ENCODE measurements at regions not wholly inside any gene's neighbourhood (a gene's known extent, or its start where the extent isn't known, plus 50 kb on each side); places are given as distances from the start of the nearest gene placed in this dataset.

DNA sequence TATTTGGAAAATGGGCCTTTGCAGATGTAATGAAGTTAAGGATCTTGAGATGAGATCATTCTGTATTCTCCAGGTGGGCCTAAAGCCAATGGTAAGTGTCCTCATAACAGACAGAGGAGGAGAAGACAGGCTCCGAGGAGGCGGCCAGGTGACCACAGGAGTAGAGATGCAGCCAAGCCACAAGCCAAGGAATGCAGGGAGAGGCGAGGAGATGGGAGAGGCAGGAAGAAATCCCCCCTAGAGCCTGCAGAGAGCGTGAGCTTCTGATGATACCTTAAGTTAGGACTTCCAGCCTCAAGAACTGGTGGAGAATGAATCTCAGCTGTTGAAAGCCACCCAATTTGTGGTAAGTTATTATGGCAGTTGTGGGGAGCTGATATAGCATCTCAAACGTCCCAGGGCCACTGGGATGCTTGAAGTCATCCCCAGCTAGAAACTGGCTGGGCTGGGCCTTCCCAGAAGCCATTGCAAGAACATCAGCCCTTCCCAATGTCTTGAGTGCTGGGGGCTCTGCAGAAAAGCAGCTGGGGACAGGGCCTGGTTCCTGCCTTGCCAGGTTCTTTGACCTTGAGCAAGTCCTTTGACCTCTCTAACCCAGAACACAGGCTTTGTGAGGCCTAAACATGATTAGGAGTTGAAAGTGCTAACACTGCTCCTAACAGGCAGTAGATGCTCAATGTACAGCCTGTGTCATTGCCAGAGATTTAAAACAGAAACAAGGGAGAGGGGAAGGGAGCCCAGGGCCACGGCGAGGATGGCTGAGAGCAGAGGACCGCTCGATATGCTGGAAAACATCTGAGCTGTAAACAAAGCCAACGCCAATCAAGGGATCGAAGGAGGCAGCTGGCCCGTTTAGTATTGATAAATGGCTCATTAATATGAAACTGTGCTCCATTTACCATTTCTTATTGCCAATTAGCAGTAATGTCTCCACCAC is 632.3 kb downstream of the TBC1D22A start:
- intact Hi-C loops (cut with micrococcal nuclease; ENCODE audit: unreplicated experiment), result no loop called here
- Histone ChIP-seq H3K4me3 (ENCODE audit: low read depth in 2 of 2, low read length in 2 of 2) (no peak overlapping the region), H3K9me3 (ENCODE audit: control insufficient read depth, insufficient read depth, low read depth, low read length) (no peaks in the 10 kb centered on the region), H3K36me3 (ENCODE audit: control insufficient read depth, insufficient read depth, low read length) (no peaks in the 10 kb centered on the region), H3K27me3 (ENCODE audit: control insufficient read depth, insufficient read depth, low read length) (no peaks in the 10 kb centered on the region), H3K4me1 (ENCODE audit: control insufficient read depth, insufficient read depth, low read length) (no peaks in the 10 kb centered on the region), H3K27ac (ENCODE audit: low read length) (no peak overlapping the region)
- CTCF ChIA-PET, result no interaction called here
- POLR2A ChIA-PET, result no interaction called here
- DNase-seq (ENCODE audit: low read depth, low spot score) (no peak), ATAC-seq (no peak)
- no TSS peak for BruUV-seq (replicated peaks)
- TF ChIP-seq SIN3A (IDR thresholded peaks at IDR 0.05; ENCODE audit: borderline replicate concordance, insufficient read depth, low read depth, low read length) (no peak), TCF7L2 (IDR thresholded peaks at IDR 0.05; ENCODE audit: low read depth, low read length) (no peak), POLR2AphosphoS5 (IDR thresholded peaks at IDR 0.05; ENCODE audit: low read depth, low read length) (no peak)
- TF ChIP-seq, protein P1, sequence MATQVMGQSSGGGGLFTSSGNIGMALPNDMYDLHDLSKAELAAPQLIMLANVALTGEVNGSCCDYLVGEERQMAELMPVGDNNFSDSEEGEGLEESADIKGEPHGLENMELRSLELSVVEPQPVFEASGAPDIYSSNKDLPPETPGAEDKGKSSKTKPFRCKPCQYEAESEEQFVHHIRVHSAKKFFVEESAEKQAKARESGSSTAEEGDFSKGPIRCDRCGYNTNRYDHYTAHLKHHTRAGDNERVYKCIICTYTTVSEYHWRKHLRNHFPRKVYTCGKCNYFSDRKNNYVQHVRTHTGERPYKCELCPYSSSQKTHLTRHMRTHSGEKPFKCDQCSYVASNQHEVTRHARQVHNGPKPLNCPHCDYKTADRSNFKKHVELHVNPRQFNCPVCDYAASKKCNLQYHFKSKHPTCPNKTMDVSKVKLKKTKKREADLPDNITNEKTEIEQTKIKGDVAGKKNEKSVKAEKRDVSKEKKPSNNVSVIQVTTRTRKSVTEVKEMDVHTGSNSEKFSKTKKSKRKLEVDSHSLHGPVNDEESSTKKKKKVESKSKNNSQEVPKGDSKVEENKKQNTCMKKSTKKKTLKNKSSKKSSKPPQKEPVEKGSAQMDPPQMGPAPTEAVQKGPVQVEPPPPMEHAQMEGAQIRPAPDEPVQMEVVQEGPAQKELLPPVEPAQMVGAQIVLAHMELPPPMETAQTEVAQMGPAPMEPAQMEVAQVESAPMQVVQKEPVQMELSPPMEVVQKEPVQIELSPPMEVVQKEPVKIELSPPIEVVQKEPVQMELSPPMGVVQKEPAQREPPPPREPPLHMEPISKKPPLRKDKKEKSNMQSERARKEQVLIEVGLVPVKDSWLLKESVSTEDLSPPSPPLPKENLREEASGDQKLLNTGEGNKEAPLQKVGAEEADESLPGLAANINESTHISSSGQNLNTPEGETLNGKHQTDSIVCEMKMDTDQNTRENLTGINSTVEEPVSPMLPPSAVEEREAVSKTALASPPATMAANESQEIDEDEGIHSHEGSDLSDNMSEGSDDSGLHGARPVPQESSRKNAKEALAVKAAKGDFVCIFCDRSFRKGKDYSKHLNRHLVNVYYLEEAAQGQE (IDR thresholded peaks at IDR 0.05; ENCODE audit: insufficient read depth in 1 of 2, low read depth in 2 of 2, low read length in 1 of 2), result no peak
- TF ChIP-seq, protein P2, sequence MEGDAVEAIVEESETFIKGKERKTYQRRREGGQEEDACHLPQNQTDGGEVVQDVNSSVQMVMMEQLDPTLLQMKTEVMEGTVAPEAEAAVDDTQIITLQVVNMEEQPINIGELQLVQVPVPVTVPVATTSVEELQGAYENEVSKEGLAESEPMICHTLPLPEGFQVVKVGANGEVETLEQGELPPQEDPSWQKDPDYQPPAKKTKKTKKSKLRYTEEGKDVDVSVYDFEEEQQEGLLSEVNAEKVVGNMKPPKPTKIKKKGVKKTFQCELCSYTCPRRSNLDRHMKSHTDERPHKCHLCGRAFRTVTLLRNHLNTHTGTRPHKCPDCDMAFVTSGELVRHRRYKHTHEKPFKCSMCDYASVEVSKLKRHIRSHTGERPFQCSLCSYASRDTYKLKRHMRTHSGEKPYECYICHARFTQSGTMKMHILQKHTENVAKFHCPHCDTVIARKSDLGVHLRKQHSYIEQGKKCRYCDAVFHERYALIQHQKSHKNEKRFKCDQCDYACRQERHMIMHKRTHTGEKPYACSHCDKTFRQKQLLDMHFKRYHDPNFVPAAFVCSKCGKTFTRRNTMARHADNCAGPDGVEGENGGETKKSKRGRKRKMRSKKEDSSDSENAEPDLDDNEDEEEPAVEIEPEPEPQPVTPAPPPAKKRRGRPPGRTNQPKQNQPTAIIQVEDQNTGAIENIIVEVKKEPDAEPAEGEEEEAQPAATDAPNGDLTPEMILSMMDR (IDR thresholded peaks at IDR 0.05), result no peak
- in situ Hi-C loops (cut with HindIII; ENCODE audit: low pct_unique_long_range_greater_than_20kb, low sequenced_read_pairs), result no loop called here

DNA sequence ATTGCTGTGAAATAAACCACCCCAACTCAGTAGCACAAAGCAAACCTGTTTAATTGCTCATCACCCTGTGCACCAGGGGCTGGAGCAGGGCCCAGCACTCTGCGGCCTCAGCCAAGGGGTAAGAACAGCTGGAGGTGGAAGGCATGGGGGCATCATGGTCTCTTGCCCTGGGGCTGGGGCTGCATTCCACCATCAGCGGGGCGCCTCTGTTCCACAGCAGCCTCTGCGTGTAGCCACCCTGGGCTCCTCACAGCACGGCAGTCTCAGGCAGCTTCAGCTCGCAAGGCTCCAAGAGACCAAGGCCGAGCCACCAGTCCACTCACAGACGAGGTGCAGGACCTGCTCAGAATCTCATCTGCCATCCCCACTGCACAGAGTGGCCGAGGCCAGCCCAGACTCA is 630.7 kb downstream of the TBC1D22A start:
- POLR2A ChIA-PET, result no interaction called here
- in situ Hi-C loops (cut with HindIII; ENCODE audit: low pct_unique_long_range_greater_than_20kb, low sequenced_read_pairs), result no loop called here
- BruUV-seq (replicated peaks), result no TSS peak

More for the DNA sequence above, 630.7 kb downstream of the TBC1D22A start:
- Histone ChIP-seq H3K9me3 (ENCODE audit: control insufficient read depth, insufficient read depth, low read depth, low read length) (no peaks in the 10 kb centered on the region), H3K27ac (ENCODE audit: low read length) (no peak overlapping the region), H3K4me3 (ENCODE audit: low read depth in 2 of 2, low read length in 2 of 2) (no peak overlapping the region), H3K4me1 (ENCODE audit: control insufficient read depth, insufficient read depth, low read length) (no peaks in the 10 kb centered on the region), H3K27me3 (ENCODE audit: control insufficient read depth, insufficient read depth, low read length) (no peaks in the 10 kb centered on the region), H3K36me3 (ENCODE audit: control insufficient read depth, insufficient read depth, low read length) (no peaks in the 10 kb centered on the region)
- DNase-seq (ENCODE audit: low read depth, low spot score), result no peak
- no peak for TF ChIP-seq POLR2AphosphoS5 (IDR thresholded peaks at IDR 0.05; ENCODE audit: low read depth, low read length)
- TF ChIP-seq SIN3A (IDR thresholded peaks at IDR 0.05; ENCODE audit: borderline replicate concordance, insufficient read depth, low read depth, low read length), result no peak
- TF ChIP-seq, protein P2 (IDR thresholded peaks at IDR 0.05), result no peak
- TF ChIP-seq, protein P1 (IDR thresholded peaks at IDR 0.05; ENCODE audit: insufficient read depth in 1 of 2, low read depth in 2 of 2, low read length in 1 of 2), result no peak
- TF ChIP-seq TCF7L2 (IDR thresholded peaks at IDR 0.05; ENCODE audit: low read depth, low read length), result no peak
- CTCF ChIA-PET, result no interaction called here
- ATAC-seq, result no peak
- intact Hi-C loops (cut with micrococcal nuclease; ENCODE audit: unreplicated experiment), result no loop called here

Data from Panc1 (cell line).